T47D (cell line): ENCODE measurements at regions not wholly inside any gene's neighbourhood (a gene's known extent, or its start where the extent isn't known, plus 50 kb on each side); places are given as distances from the start of the nearest gene placed in this dataset.
A peak's percentile ranks its signal among the peaks of the same experiment; 100 is the strongest.
"Not testable (repeated sequence)": the region's sequence is repeated elsewhere in the genome, so short reads cannot be mapped to it uniquely, and the experiment has no call there.

Source experiments
- DNase-seq, 2 experiments: peaks; one replicate each; pipeline versions ENCODE4 v3.0.0 to v3.0.0-alpha.2; 2011 to 2012; ENCODE audit warnings: low read depth in 1 of 2, low spot score in 1 of 2
- JUND ChIP-seq: IDR thresholded peaks from 2 replicates; pipeline ENCODE4 v1.6.1; 2012; ENCODE audit warnings: low read depth
- in situ Hi-C: cut with HindIII; loops from 2 replicates; pipeline ENCODE4 v1.10.0; 2016; ENCODE audit warnings: low sequenced_read_pairs, low pct_unique_long_range_greater_than_20kb

- TF ChIP-seq JUND: no peak
- no peak for DNase-seq
- in situ Hi-C loops: no loop called here
These were observed 263.2 kb downstream of the CDH7 start for GRCh38 chr18:66013969-66014368.

GRCh38 chr18:66011916-66012315 lies 261.1 kb downstream of the CDH7 start:
- TF ChIP-seq JUND: no peak
- DNase-seq: no peak
- in situ Hi-C loops: no loop called here

GRCh38 chr18:66005831-66006588 lies 255.2 kb downstream of the CDH7 start:
- in situ Hi-C loops: no loop called here
- no peak for TF ChIP-seq JUND
- no peak for DNase-seq

GRCh38 chr18:65998971-65999700 lies 248.3 kb downstream of the CDH7 start:
- in situ Hi-C loops, DNase-seq: not testable (repeated sequence)

- in situ Hi-C loops: no loop called here
- no peak for TF ChIP-seq JUND
- no peak for DNase-seq
These were observed 244.4 kb downstream of the CDH7 start for GRCh38 chr18:65995206-65995605.

GRCh38 chr18:65994302-65994701 lies 243.5 kb downstream of the CDH7 start:
- no peak for TF ChIP-seq JUND
- in situ Hi-C loops: no loop called here

GRCh38 chr18:65990944-65991708 lies 240.3 kb downstream of the CDH7 start:
- no peak for TF ChIP-seq JUND
- no peak for DNase-seq
- in situ Hi-C loops: no loop called here

More at GRCh38 chr18:65994302-65994701, 243.5 kb downstream of the CDH7 start:
- DNase-seq: no peak

GRCh38 chr18:65990174-65990690 lies 239.4 kb downstream of the CDH7 start:
- in situ Hi-C loops: no loop called here
- TF ChIP-seq JUND: no peak
- DNase-seq: no peak

GRCh38 chr18:65988972-65989371 lies 238.2 kb downstream of the CDH7 start:
- no peak for TF ChIP-seq JUND
- no peak for DNase-seq
- in situ Hi-C loops: no loop called here

GRCh38 chr18:65988386-65988785 lies 237.6 kb downstream of the CDH7 start:
- no peak for TF ChIP-seq JUND
- in situ Hi-C loops: no loop called here
- no peak for DNase-seq

- in situ Hi-C loops: no loop called here
- TF ChIP-seq JUND: no peak
- DNase-seq: peak in 1 of 2 experiments; percentile 13
These were observed 232.9 kb downstream of the CDH7 start for GRCh38 chr18:65983750-65984149.

- no peak for TF ChIP-seq JUND
- DNase-seq: no peak
- in situ Hi-C loops: no loop called here
These were observed 224.7 kb downstream of the CDH7 start for GRCh38 chr18:65975536-65975935.
